C4-2B (cell line): ENCODE measurements at regions not wholly inside any gene's neighbourhood (a gene's known extent, or its start where the extent isn't known, plus 50 kb on each side); places are given as distances from the start of the nearest gene placed in this dataset.

Source experiments
- ZFX ChIP-seq: fragments of 450-650 bp; IDR thresholded peaks from 2 replicates; pipeline ENCODE4 v1.6.1; 2017
- TF ChIP-seq, protein P1 (sequence below): fragments of 450-650 bp; conservative IDR thresholded peaks from 2 replicates; pipeline ENCODE4 v1.5.1; 2017; ENCODE audit warnings: mild to moderate bottlenecking

DNA sequence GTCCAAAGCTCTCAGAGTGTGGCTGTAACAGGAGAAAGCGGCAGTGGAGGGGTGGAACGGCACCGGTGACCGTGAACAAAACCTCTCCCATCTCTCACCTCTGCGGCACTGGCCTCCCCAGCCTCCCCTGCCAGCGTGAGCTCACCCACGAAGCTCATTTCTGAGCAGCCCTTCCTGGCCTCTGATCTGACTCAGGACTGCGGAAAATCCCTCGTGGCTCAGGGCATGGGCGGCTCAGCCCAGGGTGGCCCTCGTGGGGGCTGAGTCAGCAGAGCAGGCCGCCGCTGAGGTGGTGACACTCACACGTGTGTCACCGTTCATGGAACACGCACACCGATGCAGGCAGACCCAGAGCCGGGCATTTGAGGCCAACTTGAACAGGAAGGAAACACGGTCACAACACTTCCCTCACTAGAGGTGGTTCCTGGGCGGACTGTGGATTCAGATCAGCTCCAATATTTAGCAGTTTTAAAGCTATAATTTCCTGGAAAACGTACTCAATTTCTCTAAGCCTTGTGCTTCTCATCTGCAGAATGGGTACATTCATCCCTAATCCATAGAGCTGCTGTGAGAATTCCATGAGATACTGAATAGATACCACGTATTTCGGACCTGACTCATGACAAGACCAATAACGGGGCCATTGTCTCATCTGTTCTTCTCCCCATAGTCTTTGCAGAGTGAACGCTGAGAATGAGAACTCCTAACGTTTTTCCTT, 115.0 kb upstream of the TMPRSS2 start:
- TF ChIP-seq, protein P1, sequence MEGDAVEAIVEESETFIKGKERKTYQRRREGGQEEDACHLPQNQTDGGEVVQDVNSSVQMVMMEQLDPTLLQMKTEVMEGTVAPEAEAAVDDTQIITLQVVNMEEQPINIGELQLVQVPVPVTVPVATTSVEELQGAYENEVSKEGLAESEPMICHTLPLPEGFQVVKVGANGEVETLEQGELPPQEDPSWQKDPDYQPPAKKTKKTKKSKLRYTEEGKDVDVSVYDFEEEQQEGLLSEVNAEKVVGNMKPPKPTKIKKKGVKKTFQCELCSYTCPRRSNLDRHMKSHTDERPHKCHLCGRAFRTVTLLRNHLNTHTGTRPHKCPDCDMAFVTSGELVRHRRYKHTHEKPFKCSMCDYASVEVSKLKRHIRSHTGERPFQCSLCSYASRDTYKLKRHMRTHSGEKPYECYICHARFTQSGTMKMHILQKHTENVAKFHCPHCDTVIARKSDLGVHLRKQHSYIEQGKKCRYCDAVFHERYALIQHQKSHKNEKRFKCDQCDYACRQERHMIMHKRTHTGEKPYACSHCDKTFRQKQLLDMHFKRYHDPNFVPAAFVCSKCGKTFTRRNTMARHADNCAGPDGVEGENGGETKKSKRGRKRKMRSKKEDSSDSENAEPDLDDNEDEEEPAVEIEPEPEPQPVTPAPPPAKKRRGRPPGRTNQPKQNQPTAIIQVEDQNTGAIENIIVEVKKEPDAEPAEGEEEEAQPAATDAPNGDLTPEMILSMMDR = no peak
- no peak for TF ChIP-seq ZFX
